ENCODE measurements at regions not wholly inside any gene's neighbourhood (a gene's known extent, or its start where the extent isn't known, plus 50 kb on each side); places are given as distances from the start of the nearest gene placed in this dataset.

DNA sequence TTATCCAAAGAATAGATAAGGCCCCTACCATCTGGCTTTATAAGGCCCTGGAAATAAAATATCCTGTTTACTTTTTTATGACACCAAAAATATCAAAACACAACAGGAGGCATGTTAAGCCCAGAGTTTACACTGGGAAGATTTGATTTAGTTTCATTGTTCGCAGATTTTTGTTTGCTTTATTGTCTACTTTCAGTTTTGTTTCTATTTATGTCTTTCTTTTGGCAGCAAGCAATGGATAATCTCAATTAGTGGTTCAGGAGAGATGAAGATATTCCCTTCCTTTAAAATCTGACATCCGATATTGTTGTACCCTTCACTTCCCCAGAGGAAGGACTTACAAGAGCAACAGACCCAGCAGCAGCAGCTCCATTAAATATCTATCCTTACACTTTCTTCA, 249.4 kb upstream of the ARPP21 start:
- no peak overlapping the region for H3K4me3 ChIP-seq (replicated peaks; ENCODE audit: low read depth, low read length)
- TF ChIP-seq CTCF (IDR thresholded peaks at IDR 0.05; ENCODE audit: low read length, missing control alignments): no peak

DNA sequence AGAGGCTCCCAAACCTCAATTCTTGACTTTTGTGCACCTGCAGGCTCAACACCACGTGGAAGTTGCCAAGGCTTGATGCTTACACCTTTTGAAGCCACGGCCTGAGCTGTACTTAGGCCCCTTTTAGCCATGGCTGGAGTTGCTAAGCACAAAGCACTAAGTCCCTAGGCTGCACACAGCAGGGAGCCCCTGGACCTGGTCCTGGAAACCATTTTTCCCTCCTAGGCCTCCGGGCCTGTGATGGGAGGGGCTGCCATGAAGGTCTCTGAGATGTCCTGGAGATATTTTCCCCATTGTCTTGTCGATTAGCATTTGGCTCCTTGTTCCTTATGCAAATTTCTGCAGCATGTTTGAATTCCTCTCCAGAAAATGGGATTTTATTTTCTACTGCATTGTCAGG, 247.1 kb upstream of the ARPP21 start:
- no peak for DNase-seq (ENCODE audit: low read depth)
- H3K4me3 ChIP-seq (replicated peaks; ENCODE audit: low read depth, low read length): no peak overlapping the region
- TF ChIP-seq CTCF (IDR thresholded peaks at IDR 0.05; ENCODE audit: low read length, missing control alignments): no peak

More for the DNA sequence above, 249.4 kb upstream of the ARPP21 start:
- DNase-seq (ENCODE audit: low read depth): no peak

DNA sequence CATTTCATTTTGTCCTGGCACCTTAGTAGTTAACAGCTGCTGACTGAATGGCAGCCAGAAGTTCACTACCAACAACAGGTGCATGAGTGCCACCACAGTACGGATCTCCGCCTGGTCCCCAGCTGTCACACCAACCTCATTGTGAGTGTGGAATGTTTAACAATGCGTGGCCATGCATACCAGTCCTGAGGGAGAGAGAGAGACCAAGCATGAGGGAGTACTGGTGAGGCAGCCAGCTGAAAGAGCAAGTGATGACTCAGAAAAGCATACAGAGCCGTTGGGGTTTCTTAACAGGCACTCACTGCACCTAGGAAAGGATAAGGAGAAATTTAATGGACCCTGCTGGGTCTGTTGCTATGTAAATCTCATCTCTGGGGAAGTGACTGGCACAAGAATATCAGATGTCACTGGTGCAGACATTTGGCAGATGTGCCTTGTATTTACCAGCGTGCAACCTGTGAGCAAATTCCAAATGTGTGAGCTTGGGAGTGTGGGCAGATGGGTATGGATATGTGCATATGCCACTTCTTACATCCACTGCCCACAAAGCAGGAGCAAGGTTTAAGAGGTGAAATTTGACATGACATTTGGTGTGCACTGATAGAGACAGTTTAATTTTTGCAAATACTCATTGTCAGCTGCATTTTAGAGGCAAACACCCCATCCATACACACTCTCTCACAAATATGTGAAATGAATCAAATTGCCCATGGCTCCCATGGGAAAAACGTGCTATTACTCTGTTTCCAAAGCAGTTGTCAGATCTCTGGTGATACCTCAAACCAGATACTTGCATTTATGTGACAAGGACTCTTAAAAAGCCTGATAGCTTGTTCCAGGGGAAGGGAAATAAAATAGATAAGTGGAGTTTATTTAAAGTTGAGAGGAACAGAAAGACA, 245.2 kb upstream of the ARPP21 start:
- no peak for TF ChIP-seq CTCF (IDR thresholded peaks at IDR 0.05; ENCODE audit: low read length, missing control alignments)
- no peak overlapping the region for H3K4me3 ChIP-seq (replicated peaks; ENCODE audit: low read depth, low read length)
- DNase-seq (ENCODE audit: low read depth): peak; percentile 41

DNA sequence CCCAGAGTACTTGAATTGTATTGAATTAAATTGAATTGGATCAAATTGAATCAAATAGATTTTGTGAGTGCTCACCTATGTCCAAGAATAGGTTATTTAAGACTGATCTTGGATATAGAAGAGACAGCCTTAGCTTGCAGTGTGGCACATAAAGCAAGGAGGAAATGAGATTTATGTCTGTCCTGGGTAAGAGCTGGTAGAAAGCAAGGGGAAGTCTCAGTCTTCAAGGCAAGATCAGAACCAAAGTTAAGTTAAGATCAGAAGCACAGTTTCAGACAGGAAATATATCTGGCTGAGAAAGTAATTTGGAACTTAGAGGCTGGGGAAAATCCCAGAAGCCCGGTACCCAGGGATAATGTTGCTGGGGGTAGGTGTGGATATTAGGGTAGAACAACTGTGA, 244.4 kb upstream of the ARPP21 start:
- no peak for TF ChIP-seq CTCF (IDR thresholded peaks at IDR 0.05; ENCODE audit: low read length, missing control alignments)
- H3K4me3 ChIP-seq (replicated peaks; ENCODE audit: low read depth, low read length): no peak overlapping the region
- no peak for DNase-seq (ENCODE audit: low read depth)

DNA sequence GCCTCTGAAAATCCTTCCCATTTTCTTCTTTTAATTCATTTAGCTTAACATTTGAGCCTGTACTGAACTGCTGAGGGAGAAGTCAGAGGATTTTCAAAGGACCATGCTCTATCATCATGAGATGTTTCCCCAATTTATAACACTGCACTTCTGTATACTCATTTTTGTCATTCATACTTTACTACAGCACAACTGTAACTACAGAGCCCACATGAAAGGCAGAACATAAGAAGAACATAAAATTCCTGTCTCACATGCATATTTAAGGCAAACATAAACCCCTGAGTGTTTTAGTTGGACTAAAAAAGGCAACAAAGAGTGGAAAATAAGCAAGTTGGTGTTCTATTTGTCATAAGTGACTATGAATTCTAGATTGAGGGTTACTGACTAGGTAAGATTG, 237.7 kb upstream of the ARPP21 start:
- DNase-seq (ENCODE audit: low read depth): no peak
- no peak for TF ChIP-seq CTCF (IDR thresholded peaks at IDR 0.05; ENCODE audit: low read length, missing control alignments)

DNA sequence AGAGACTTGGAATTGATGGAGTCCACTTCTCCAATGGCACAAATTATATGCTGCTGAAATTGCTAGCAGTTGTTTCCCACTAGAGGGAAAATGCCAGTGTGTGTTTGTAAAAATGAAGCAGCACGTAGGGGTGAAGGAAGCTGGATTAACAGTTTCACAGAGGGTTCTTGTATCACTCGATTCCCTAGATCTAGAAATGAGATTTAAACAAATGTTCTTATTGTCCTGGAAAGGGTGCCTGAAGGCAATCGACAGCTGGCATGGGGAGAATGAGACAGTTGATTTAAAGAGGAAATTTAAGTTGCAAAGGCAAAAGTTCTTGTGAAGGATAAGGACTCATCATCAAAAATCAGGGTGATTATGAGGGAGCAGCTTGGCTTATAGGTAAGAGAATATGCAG, 234.8 kb upstream of the ARPP21 start:
- no peak for DNase-seq (ENCODE audit: low read depth)
- TF ChIP-seq CTCF (IDR thresholded peaks at IDR 0.05; ENCODE audit: low read length, missing control alignments): no peak
- no peak overlapping the region for H3K4me3 ChIP-seq (replicated peaks; ENCODE audit: low read depth, low read length)

More for the DNA sequence above, 237.7 kb upstream of the ARPP21 start:
- no peak overlapping the region for H3K4me3 ChIP-seq (replicated peaks; ENCODE audit: low read depth, low read length)

- H3K4me3 ChIP-seq (replicated peaks; ENCODE audit: low read depth, low read length): no peak overlapping the region
- no peak for DNase-seq (ENCODE audit: low read depth)
- TF ChIP-seq CTCF (IDR thresholded peaks at IDR 0.05; ENCODE audit: low read length, missing control alignments): no peak
Measured at GRCh38 chr3:35408882-35409281, 230.4 kb upstream of the ARPP21 start.

All from fibroblast of pulmonary artery (primary cell).